Gastroesophageal sphincter (tissue), 3 donors: ENCODE measurements at regions not wholly inside any gene's neighbourhood (a gene's known extent, or its start where the extent isn't known, plus 50 kb on each side); places are given as distances from the start of the nearest gene placed in this dataset.

Source experiments
- POLR2A ChIP-seq, 2 donors: fragments of 450-650 bp; IDR thresholded peaks; one replicate each; pipeline ENCODE4 v1.6.1; 2017; ENCODE audit warnings: antibody characterized with exemption in 2 of 2, mild to moderate bottlenecking in 2 of 2, moderate library complexity in 1 of 2
- TF ChIP-seq, protein P1 (sequence below), 4 experiments: fragments of 200-600 bp in 2 of 4; fragments of 450-650 bp in 2 of 4; sonication (generic) in 1 of 4; IDR thresholded peaks; one replicate each; pipeline ENCODE4 v1.5.1; 2017 to 2019; ENCODE audit warnings: antibody characterized with exemption in 4 of 4, mild to moderate bottlenecking in 2 of 4, moderate library complexity in 2 of 4

DNA sequence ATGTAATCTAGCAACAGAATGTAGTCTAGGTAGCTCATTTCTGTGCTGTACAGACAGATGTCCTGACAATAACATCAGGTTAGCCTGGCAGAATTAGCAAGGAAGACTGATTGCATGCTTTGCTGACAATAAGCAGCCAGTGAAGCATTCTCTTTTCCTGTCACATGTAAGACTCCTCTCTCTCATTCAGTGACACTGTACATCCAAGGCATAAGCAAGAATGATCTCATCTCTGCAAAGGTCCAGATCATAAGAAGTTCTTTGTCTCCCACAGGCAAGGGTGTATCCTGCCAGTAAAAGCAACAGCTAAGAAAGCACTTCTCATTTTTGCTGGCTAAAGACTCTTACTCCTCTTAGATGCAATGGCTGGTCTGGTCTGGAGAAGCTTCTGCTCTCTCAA lies 861.8 kb downstream of the TAF11L14 start:
- TF ChIP-seq, protein P1, sequence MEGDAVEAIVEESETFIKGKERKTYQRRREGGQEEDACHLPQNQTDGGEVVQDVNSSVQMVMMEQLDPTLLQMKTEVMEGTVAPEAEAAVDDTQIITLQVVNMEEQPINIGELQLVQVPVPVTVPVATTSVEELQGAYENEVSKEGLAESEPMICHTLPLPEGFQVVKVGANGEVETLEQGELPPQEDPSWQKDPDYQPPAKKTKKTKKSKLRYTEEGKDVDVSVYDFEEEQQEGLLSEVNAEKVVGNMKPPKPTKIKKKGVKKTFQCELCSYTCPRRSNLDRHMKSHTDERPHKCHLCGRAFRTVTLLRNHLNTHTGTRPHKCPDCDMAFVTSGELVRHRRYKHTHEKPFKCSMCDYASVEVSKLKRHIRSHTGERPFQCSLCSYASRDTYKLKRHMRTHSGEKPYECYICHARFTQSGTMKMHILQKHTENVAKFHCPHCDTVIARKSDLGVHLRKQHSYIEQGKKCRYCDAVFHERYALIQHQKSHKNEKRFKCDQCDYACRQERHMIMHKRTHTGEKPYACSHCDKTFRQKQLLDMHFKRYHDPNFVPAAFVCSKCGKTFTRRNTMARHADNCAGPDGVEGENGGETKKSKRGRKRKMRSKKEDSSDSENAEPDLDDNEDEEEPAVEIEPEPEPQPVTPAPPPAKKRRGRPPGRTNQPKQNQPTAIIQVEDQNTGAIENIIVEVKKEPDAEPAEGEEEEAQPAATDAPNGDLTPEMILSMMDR (IDR thresholded peaks at IDR 0.05), result no peak
- no peak for TF ChIP-seq POLR2A (IDR thresholded peaks at IDR 0.05)
